Vagina (tissue), 2 donors: ENCODE measurements at regions not wholly inside any gene's neighbourhood (a gene's known extent, or its start where the extent isn't known, plus 50 kb on each side); places are given as distances from the start of the nearest gene placed in this dataset.

Experiments used
- DNase-seq, 2 donors: peaks; one replicate each; pipeline ENCODE4 v3.0.0-alpha.2; 2017; ENCODE audit errors: extremely low spot score in 2 of 2
- H3K27ac ChIP-seq: fragments of 200-600 bp; sonication (generic); one replicate; pipeline ENCODE4 v1.5.1; 2019
- H3K27me3 ChIP-seq: fragments of 200-600 bp; sonication (generic); one replicate; pipeline ENCODE4 v1.5.1; 2019
- H3K36me3 ChIP-seq, 2 donors: fragments of 200-600 bp; sonication (generic); one replicate each; pipeline ENCODE4 v1.5.1; 2017 to 2019
- H3K4me1 ChIP-seq: fragments of 200-600 bp; sonication (generic); one replicate; pipeline ENCODE4 v1.5.1; 2019
- H3K4me3 ChIP-seq, 2 donors: fragments of 200-600 bp; sonication (generic); 1 replicate in 1 of 2; 2 replicates in 1 of 2; pipeline ENCODE4 v1.5.1; 2016 to 2019
- H3K9me3 ChIP-seq: fragments of 200-600 bp; sonication (generic); one replicate; pipeline ENCODE4 v1.5.1; 2019
- CTCF ChIP-seq, 3 experiments: fragments of 450-650 bp in 2 of 3; fragments of 200-600 bp in 1 of 3; sonication (generic) in 1 of 3; IDR thresholded peaks; one replicate each; pipeline ENCODE4 v1.5.1; 2017 to 2019; ENCODE audit warnings: antibody characterized with exemption in 3 of 3, mild to moderate bottlenecking in 2 of 3, moderate library complexity in 2 of 3
- POLR2A ChIP-seq, 2 donors: fragments of 450-650 bp; IDR thresholded peaks; one replicate each; pipeline ENCODE4 v1.6.1; 2017; ENCODE audit warnings: antibody characterized with exemption in 2 of 2, mild to moderate bottlenecking in 2 of 2, moderate library complexity in 2 of 2
- POLR2AphosphoS5 ChIP-seq, 2 donors: sonication (generic); formaldehyde crosslinking; IDR thresholded peaks; one replicate each; pipeline ENCODE4 v1.9.0; 2017; ENCODE audit warnings: antibody characterized with exemption in 2 of 2, mild to moderate bottlenecking in 2 of 2, low read depth in 1 of 2; ENCODE audit not compliant: insufficient read depth in 1 of 2
- intact Hi-C: fragments of 100-400 bp; cut with DNase I; formaldehyde crosslinking; loops from one replicate; pipeline ENCODE4 v1.15.1; 2023

DNA sequence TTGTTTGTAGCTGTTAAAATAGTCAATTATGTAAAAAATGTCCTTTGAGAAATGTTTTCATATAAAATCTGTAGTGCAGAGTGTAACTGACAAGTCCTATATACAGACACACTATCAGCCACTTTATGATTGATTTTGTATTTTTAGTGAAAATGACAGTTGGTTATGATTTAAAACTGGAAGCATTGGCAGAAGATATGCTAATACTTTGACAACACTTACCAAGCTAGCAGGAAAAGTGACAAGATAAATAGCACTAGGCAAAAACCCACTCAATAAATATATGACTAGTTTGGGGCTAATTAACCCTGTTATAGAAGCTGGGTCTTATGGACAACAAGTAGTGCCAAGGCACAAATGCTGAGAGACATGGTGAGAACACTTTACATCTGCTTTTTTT lies 772.9 kb upstream of the NOVA1 start:
- Histone ChIP-seq H3K36me3 (no peaks in the 10 kb centered on the region), H3K27me3 (no peaks in the 10 kb centered on the region), H3K27ac (no peak overlapping the region), H3K4me3 (no peak overlapping the region), H3K4me1 (no peaks in the 10 kb centered on the region), H3K9me3 (no peaks in the 10 kb centered on the region)
- intact Hi-C loops: no loop called here
- DNase-seq: no peak
- TF ChIP-seq CTCF (IDR thresholded peaks at IDR 0.05) (no peak), POLR2AphosphoS5 (IDR thresholded peaks at IDR 0.05; ENCODE audit: insufficient read depth in 1 of 2, low read depth in 1 of 2) (no peak), POLR2A (IDR thresholded peaks at IDR 0.05) (no peak)

GRCh38 chr14:27371209-27371608 lies 773.4 kb upstream of the NOVA1 start:
- H3K4me3 ChIP-seq: no peak overlapping the region
- TF ChIP-seq POLR2A (IDR thresholded peaks at IDR 0.05): no peak
- TF ChIP-seq CTCF (IDR thresholded peaks at IDR 0.05): no peak
- no peak for TF ChIP-seq POLR2AphosphoS5 (IDR thresholded peaks at IDR 0.05; ENCODE audit: insufficient read depth in 1 of 2, low read depth in 1 of 2)
- no peaks in the 10 kb centered on the region for H3K36me3 ChIP-seq
- H3K27me3 ChIP-seq: no peaks in the 10 kb centered on the region
- H3K4me1 ChIP-seq: no peaks in the 10 kb centered on the region
- intact Hi-C loops: no loop called here
- no peaks in the 10 kb centered on the region for H3K9me3 ChIP-seq
- DNase-seq: no peak
- no peak overlapping the region for H3K27ac ChIP-seq

GRCh38 chr14:27371868-27372267 lies 774.0 kb upstream of the NOVA1 start:
- TF ChIP-seq POLR2A (IDR thresholded peaks at IDR 0.05) (no peak), CTCF (IDR thresholded peaks at IDR 0.05) (no peak), POLR2AphosphoS5 (IDR thresholded peaks at IDR 0.05; ENCODE audit: insufficient read depth in 1 of 2, low read depth in 1 of 2) (no peak)
- intact Hi-C loops: no loop called here
- Histone ChIP-seq H3K36me3 (no peaks in the 10 kb centered on the region), H3K27ac (no peak overlapping the region), H3K9me3 (no peaks in the 10 kb centered on the region), H3K27me3 (no peaks in the 10 kb centered on the region), H3K4me3 (no peak overlapping the region), H3K4me1 (no peaks in the 10 kb centered on the region)
- no peak for DNase-seq

GRCh38 chr14:27372771-27373170 lies 774.9 kb upstream of the NOVA1 start:
- intact Hi-C loops: no loop called here
- H3K9me3 ChIP-seq: no peaks in the 10 kb centered on the region
- H3K4me3 ChIP-seq: no peak overlapping the region
- no peak for TF ChIP-seq POLR2AphosphoS5 (IDR thresholded peaks at IDR 0.05; ENCODE audit: insufficient read depth in 1 of 2, low read depth in 1 of 2)
- TF ChIP-seq POLR2A (IDR thresholded peaks at IDR 0.05): no peak
- no peak for TF ChIP-seq CTCF (IDR thresholded peaks at IDR 0.05)
- no peak overlapping the region for H3K27ac ChIP-seq
- no peaks in the 10 kb centered on the region for H3K27me3 ChIP-seq
- DNase-seq: no peak
- no peaks in the 10 kb centered on the region for H3K4me1 ChIP-seq
- H3K36me3 ChIP-seq: no peaks in the 10 kb centered on the region

DNA sequence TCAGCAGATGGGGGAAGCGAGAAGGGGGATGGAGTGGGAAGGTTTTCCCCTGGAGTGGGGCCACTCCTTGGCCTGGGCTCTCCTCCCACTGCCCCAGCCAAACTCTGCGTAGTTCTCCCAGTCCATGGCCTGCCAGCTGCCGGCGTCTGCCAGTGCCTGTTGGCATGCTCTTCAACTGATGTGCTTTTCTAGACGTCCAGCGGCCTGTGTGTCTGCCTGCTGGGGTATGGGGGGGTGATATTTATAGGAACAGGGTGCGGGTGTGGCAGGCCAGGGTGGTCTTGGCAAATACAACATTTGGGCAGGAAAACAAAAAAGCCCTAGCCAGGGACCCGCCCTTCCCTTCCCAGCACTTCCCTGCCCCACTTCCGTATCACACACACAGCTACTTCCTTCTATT lies 786.3 kb upstream of the NOVA1 start:
- no peak overlapping the region for H3K4me3 ChIP-seq
- DNase-seq: no peak
- H3K4me1 ChIP-seq: no peaks in the 10 kb centered on the region
- TF ChIP-seq POLR2AphosphoS5 (IDR thresholded peaks at IDR 0.05; ENCODE audit: insufficient read depth in 1 of 2, low read depth in 1 of 2) (no peak), CTCF (IDR thresholded peaks at IDR 0.05) (no peak), POLR2A (IDR thresholded peaks at IDR 0.05) (no peak)
- no peaks in the 10 kb centered on the region for H3K9me3 ChIP-seq
- H3K36me3 ChIP-seq: no peaks in the 10 kb centered on the region
- H3K27ac ChIP-seq: no peak overlapping the region
- H3K27me3 ChIP-seq: no peaks in the 10 kb centered on the region
- intact Hi-C loops: no loop called here
